B cell (primary cell): ENCODE measurements at regions not wholly inside any gene's neighbourhood (a gene's known extent, or its start where the extent isn't known, plus 50 kb on each side); places are given as distances from the start of the nearest gene placed in this dataset.

Experiments
- ATAC-seq: fragments of 200-7000 bp; cut with Tn5 transposase; one replicate; pipeline ENCODE4 v1.10.0; 2021; ENCODE audit warnings: low read depth, mild to moderate bottlenecking, moderate number of reproducible peaks, moderate library complexity
- CTCF ChIA-PET: fragments of 350-600 bp; sonication (Branson Sonifier 250); formaldehyde crosslinking; loops from one replicate; lab custom pipeline; 2021; ENCODE audit warnings: antibody characterized with exemption, inconsistent platforms; lab: Charles Lee
- POLR2A ChIA-PET: fragments of 350-600 bp; sonication (Branson Sonifier 250); formaldehyde crosslinking; loops from one replicate; lab custom pipeline; 2021; ENCODE audit warnings: antibody characterized with exemption; lab: Charles Lee
- DNase-seq: peaks from one replicate; pipeline ENCODE4 v3.0.0; 2013
- H2AFZ ChIP-seq: 2 replicates; pipeline ENCODE4 v1.6.1; 2012; ENCODE audit warnings: mild to moderate bottlenecking, low read depth, low read length; ENCODE audit not compliant: insufficient read depth, poor library complexity, severe bottlenecking
- H3K27ac ChIP-seq, 2 donors: 1 replicate in 1 of 2; 2 replicates in 1 of 2; pipeline ENCODE4 v1.5.1; 2012 to 2013; ENCODE audit warnings: low read length in 2 of 2, mild to moderate bottlenecking in 2 of 2, moderate library complexity in 1 of 2
- H3K27me3 ChIP-seq, 4 experiments: fragments of 200-600 bp in 1 of 4; sonication (generic) in 1 of 4; replicated peaks in 1 of 4; 1 replicate in 2 of 4; 2 replicates in 2 of 4; pipeline versions ENCODE4 v1.6.1 to v1.7.0; 2013 to 2016; ENCODE audit warnings: low read length in 3 of 4, mild to moderate bottlenecking in 2 of 4, mixed read lengths in 1 of 4, moderate library complexity in 1 of 4; ENCODE audit not compliant: insufficient read depth in 4 of 4, control insufficient read depth in 3 of 4; ENCODE audit errors: control extremely low read depth in 1 of 4
- H3K36me3 ChIP-seq, 2 experiments: replicated peaks in 1 of 2; 1 replicate in 1 of 2; 2 replicates in 1 of 2; pipeline versions ENCODE4 v1.6.1 to v1.7.1; 2013; ENCODE audit warnings: low read length in 1 of 2; ENCODE audit not compliant: insufficient read depth in 2 of 2, control insufficient read depth in 1 of 2; ENCODE audit errors: control extremely low read depth in 1 of 2, extremely low read depth in 1 of 2
- H3K4me1 ChIP-seq, 2 donors: fragments of 200-600 bp in 1 of 2; sonication (generic) in 1 of 2; 1 replicate in 1 of 2; 2 replicates in 1 of 2; pipeline versions ENCODE4 v1.5.1 to v1.6.1; 2013 to 2017; ENCODE audit warnings: low read length in 2 of 2; ENCODE audit not compliant: control insufficient read depth in 2 of 2, insufficient read depth in 2 of 2
- H3K4me2 ChIP-seq: replicated peaks from 2 replicates; pipeline ENCODE3; 2012; ENCODE audit warnings: mild to moderate bottlenecking, low read depth, low read length; ENCODE audit not compliant: poor library complexity, severe bottlenecking
- H3K4me3 ChIP-seq, 5 experiments: fragments of 200-600 bp in 1 of 5; sonication (generic) in 1 of 5; 1 replicate in 3 of 5; 2 replicates in 2 of 5; pipeline versions ENCODE4 v1.5.1 to v1.7.0; 2011 to 2016; ENCODE audit warnings: low read length in 4 of 5, mild to moderate bottlenecking in 4 of 5, low read depth in 2 of 5, control low read depth in 1 of 5, moderate library complexity in 1 of 5; ENCODE audit not compliant: insufficient read depth in 1 of 5; ENCODE audit errors: control extremely low read depth in 1 of 5, extremely low read depth in 1 of 5
- H3K79me2 ChIP-seq: fragments of 200-600 bp; sonication (generic); one replicate; pipeline ENCODE4 v1.6.0; 2016; ENCODE audit warnings: low read length; ENCODE audit not compliant: control insufficient read depth, insufficient read depth
- H3K9ac ChIP-seq: fragments of 200-600 bp; sonication (generic); 2 replicates; pipeline ENCODE4 v1.6.1; 2017; ENCODE audit warnings: mild to moderate bottlenecking, low read length, moderate library complexity
- H3K9me3 ChIP-seq, 3 donors: one replicate each; pipeline versions ENCODE4 v1.6.1 to v1.7.1; 2013; ENCODE audit warnings: low read length in 2 of 3; ENCODE audit not compliant: control insufficient read depth in 2 of 3, insufficient read depth in 1 of 3; ENCODE audit errors: control extremely low read depth in 1 of 3
- H4K20me1 ChIP-seq: 2 replicates; pipeline ENCODE4 v1.6.0; 2012; ENCODE audit warnings: mild to moderate bottlenecking, low read length; ENCODE audit not compliant: insufficient read depth, control insufficient read depth, poor library complexity, severe bottlenecking
- H3K27ac Mint-ChIP-seq: one replicate; pipeline ENCODE4 v1.8.0; 2021; ENCODE audit warnings: mixed read lengths
- H3K27me3 Mint-ChIP-seq: one replicate; pipeline ENCODE4 v1.8.0; 2021; ENCODE audit warnings: mixed read lengths
- H3K4me1 Mint-ChIP-seq: one replicate; pipeline ENCODE4 v1.8.0; 2021; ENCODE audit warnings: mixed read lengths
- H3K4me3 Mint-ChIP-seq: one replicate; pipeline ENCODE4 v1.8.0; 2021; ENCODE audit warnings: mixed read lengths
- H3K9me3 Mint-ChIP-seq: one replicate; pipeline ENCODE4 v1.8.0; 2022; ENCODE audit warnings: mixed read lengths; ENCODE audit not compliant: insufficient read depth
- EZH2 ChIP-seq: IDR thresholded peaks from 2 replicates; pipeline ENCODE4 v1.6.1; 2012; ENCODE audit warnings: borderline replicate concordance, low read depth, mild to moderate bottlenecking, moderate library complexity, low read length; ENCODE audit not compliant: insufficient read depth, poor library complexity, severe bottlenecking
- WGBS: methylation state at CpG from one replicate; pipeline ENCODE4 v1.1.5; 2013; ENCODE audit warnings: missing lambda C conversion rate; ENCODE audit not compliant: insufficient coverage; 5-methylcytosine and 5-hydroxymethylcytosine counted together
- intact Hi-C: fragments of 100-400 bp; cut with micrococcal nuclease; formaldehyde crosslinking; loops from one replicate; pipeline ENCODE4 v1.10.0; 2022
- TF ChIP-seq, protein P1 (sequence below): fragments of 200-600 bp; IDR thresholded peaks from one replicate; pipeline ENCODE4 v1.8.0; 2022; ENCODE audit warnings: antibody characterized with exemption, mild to moderate bottlenecking

DNA sequence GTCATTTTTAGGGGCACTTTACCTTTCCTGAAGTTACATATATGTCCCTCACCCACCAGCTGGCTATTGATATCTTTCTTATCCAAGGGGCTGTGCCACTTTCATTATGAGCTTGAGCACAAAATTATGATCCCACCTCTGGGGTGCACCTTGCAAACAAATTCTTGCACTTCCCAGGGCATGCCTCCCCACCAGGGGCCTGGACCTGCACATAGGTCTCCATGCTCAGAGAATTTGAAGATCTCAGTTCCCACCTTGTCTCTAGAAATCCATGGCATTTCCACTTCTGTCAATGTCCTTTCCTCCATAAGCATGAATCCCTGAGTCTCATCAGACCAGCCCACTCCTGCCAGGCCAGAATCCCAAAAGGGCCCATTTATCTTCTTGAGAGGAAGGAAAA is 449.1 kb upstream of the REG3G start:
- Mint-ChIP-seq H3K4me1 (no peaks in the 10 kb centered on the region), H3K4me3 (no peak overlapping the region), H3K27me3 (no peaks in the 10 kb centered on the region), H3K27ac (no peak overlapping the region), H3K9me3 (no peaks in the 10 kb centered on the region)
- Histone ChIP-seq H3K4me1 (no peaks in the 10 kb centered on the region), H3K4me2 (no peak overlapping the region), H4K20me1 (no peaks in the 10 kb centered on the region), H3K4me3 (no peak overlapping the region), H3K9ac (no peak overlapping the region), H3K27me3 (no peaks in the 10 kb centered on the region), H3K36me3 (no peaks in the 10 kb centered on the region), H3K27ac (no peak overlapping the region), H3K79me2 (no peaks in the 10 kb centered on the region), H3K9me3 (peaks cover 0 to 4% (median 0%) of the 10 kb centered on the region in 3 donors), H2AFZ (no peak overlapping the region)
- TF ChIP-seq EZH2 = no peak
- TF ChIP-seq, protein P1, sequence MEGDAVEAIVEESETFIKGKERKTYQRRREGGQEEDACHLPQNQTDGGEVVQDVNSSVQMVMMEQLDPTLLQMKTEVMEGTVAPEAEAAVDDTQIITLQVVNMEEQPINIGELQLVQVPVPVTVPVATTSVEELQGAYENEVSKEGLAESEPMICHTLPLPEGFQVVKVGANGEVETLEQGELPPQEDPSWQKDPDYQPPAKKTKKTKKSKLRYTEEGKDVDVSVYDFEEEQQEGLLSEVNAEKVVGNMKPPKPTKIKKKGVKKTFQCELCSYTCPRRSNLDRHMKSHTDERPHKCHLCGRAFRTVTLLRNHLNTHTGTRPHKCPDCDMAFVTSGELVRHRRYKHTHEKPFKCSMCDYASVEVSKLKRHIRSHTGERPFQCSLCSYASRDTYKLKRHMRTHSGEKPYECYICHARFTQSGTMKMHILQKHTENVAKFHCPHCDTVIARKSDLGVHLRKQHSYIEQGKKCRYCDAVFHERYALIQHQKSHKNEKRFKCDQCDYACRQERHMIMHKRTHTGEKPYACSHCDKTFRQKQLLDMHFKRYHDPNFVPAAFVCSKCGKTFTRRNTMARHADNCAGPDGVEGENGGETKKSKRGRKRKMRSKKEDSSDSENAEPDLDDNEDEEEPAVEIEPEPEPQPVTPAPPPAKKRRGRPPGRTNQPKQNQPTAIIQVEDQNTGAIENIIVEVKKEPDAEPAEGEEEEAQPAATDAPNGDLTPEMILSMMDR = no peak
- intact Hi-C loops = no loop called here
- ATAC-seq (no peak), DNase-seq (no peak)
- ChIA-PET POLR2A (no interaction called here), CTCF (no interaction called here)

DNA sequence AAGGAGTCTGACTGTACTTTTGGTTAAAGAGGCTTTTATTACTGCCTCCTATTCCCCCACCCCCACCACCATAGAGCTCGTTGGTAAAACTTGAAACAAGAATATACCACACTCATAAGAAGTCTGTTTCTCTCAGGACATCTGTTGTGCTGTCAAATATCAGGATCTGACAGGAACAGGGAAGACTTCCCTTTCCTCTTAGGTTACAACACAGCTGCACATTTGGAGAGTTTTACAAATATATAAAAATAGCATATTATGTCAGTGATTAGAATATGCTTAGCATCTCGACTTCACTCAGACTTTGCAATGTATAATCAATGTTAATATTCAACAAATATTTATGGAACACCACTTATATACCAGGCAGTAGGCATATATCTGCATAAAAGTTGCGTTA is 439.6 kb upstream of the REG3G start:
- Histone ChIP-seq H4K20me1 (no peaks in the 10 kb centered on the region), H3K9me3 (no peaks in the 10 kb centered on the region), H3K4me2 (no peak overlapping the region), H3K79me2 (no peaks in the 10 kb centered on the region), H3K4me3 (no peak overlapping the region), H3K4me1 (no peaks in the 10 kb centered on the region), H2AFZ (no peak overlapping the region), H3K27me3 (no peaks in the 10 kb centered on the region), H3K36me3 (no peaks in the 10 kb centered on the region), H3K9ac (no peak overlapping the region), H3K27ac (no peak overlapping the region)
- Mint-ChIP-seq H3K4me1 (no peaks in the 10 kb centered on the region), H3K4me3 (no peak overlapping the region), H3K27ac (no peak overlapping the region), H3K27me3 (no peaks in the 10 kb centered on the region), H3K9me3 (peaks cover 5% of the 10 kb centered on the region)
- TF ChIP-seq EZH2 = no peak
- TF ChIP-seq, protein P1 = no peak
- no peak for DNase-seq
- ChIA-PET POLR2A (no interaction called here), CTCF (no interaction called here)
- no CpG with 5 or more reads among the region's 3 CpGs for WGBS
- ATAC-seq = no peak
- intact Hi-C loops = no loop called here
